ENCODE measurements at regions not wholly inside any gene's neighbourhood (a gene's known extent, or its start where the extent isn't known, plus 50 kb on each side); places are given as distances from the start of the nearest gene placed in this dataset.

DNA sequence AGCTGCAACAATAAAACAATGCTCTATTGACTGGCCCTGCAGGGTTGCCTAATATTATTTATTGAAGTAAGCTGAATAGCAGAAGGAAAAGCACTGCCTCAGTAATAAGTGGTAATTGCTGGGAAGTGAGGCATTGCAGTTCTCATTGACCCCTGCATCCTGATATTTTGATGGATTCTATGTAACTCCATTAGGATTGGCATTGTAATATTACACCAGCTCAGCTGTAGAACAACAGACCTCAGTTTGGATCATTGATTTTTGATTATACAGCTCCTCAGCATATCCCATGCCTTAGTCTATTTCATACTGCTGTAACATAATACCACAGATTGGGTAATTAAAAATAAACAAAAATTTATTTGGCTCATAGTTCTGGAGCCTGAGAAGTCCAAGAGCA lies 650.6 kb upstream of the SALL1 start:
- DNase-seq (ENCODE audit: low read depth, low spot score), result no peak

DNA sequence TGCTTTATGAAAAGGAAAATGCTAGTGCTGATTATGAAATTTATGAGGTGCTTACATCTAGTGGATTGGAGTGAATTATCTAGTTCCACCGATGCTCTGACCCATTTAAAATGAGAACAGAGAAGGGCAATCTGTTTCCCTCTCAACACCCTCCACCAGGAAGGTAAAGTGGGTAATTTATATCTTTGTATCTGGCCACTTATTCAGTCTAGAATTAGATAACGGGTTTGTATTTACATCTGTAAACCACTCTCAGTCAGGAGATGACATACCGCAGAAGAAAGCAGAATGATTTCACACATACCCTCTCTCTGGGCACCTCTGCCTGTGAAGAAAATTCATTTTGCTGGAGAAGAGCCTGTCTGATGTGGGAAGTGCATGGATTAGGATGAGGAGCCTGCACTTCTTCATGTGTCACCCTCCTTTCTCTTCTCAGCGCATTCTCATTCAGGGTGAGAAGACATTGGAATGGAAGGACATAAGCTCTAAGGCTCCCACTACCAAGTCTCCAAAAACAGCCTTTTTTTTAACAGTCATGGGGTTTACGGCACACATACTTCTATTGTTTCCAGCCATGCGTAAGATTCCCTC lies 646.7 kb upstream of the SALL1 start:
- no peak for DNase-seq (ENCODE audit: low read depth, low spot score)

DNA sequence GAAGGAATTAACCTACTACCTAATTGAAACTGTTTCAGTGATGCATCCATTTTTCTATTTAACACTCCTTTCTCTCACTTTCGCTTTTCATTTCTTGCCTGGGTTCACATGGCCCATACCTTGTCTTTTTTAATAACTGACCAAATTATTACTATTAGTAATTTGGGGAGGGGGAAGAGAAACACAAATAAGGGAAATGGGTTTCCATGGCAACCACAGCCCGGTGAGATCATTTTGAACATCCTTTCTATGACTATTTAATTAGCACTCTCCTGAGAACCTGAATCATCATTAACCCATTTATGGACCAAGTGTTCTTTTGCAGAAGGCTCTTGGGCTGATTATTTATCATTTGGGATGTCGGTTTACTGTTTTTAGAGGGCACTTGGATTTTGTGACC lies 628.2 kb upstream of the SALL1 start:
- no peak for DNase-seq (ENCODE audit: low read depth, low spot score)

DNA sequence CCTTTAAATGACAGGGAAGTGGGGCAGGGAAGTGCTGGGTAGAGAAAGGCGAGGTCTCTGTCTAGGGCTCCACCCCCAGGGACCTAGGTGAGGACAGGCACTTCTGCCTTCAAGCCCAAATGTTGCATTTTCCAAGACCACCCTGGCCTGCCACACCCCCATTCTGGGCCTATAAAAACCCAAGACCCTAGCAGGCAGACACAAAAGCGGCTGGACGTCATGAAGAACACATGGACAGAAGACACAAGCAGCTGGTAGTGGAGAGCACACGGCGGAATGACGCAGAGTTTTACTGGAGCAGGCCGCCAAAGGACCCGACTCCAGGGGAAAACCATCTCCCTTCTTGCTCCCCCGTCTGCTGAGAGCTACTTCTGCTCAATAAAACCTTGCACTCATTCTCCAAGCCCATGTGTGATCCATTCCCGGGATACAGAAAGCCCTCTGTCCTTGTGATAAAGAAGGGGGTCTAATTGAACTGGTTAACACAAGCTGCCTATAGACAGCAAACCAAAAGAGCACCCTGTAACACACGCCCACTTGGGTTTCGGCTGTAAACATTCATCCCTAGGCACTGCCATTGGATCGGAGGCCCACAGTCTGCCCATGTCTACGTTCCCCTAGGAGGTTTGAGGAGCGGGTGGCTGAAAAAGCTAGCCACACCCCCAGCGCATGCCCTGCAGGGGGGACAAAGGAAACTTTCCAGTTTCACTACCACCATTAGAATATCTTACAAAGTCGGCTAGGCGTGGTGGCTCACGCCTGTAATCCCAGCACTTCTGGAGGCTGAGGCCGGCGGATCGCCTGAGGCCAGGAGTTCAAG lies 622.2 kb upstream of the SALL1 start:
- no peak for DNase-seq (ENCODE audit: low read depth, low spot score)

DNA sequence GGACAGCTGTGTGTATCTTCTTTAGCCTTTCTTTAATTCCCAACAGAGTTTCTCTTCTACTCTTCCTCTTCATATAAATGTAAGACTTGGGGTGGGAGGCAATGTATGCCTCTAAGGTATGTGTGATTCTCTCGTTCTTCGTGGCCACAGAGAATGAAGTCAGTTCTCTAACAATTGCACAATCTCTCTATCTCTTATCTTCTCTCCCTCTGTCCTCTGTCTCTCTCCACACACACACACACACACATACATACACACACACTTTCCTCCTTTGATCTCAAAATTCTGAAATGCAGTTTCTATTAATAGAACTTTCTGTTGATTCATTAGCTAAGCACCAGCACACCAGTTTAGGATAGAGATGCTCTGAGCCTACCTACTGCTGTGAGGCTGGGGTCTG lies 615.7 kb upstream of the SALL1 start:
- no peak for DNase-seq (ENCODE audit: low read depth, low spot score)

DNA sequence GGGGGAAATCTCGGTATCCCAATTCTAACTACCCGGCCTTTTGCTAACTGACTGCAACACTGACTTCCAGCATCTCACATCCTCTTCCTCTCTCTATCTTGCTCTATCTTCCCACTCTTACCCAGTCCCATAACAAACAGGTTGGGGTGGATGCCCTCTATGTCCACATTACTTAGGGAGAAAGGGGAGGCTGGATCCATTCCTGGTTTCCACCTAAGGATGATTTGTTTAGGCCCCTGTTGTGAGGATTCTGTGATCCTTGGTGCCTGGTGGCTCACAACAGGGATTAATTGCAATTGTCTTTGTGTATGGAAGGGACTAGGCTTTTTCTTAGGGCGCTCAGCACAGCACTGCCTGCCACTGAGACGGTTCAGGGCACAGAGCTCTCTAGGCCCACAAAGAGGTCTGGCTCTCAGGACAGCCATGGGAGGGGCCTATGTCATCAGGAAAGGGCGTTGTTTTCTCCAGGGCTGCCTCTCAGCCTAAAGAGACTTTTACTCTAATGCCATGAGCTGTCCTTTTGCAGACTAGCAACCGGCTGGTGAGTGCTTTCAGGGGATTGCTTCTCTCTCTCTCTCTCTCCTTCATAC lies 612.1 kb upstream of the SALL1 start:
- DNase-seq (ENCODE audit: low read depth, low spot score), result peak; percentile 39

DNA sequence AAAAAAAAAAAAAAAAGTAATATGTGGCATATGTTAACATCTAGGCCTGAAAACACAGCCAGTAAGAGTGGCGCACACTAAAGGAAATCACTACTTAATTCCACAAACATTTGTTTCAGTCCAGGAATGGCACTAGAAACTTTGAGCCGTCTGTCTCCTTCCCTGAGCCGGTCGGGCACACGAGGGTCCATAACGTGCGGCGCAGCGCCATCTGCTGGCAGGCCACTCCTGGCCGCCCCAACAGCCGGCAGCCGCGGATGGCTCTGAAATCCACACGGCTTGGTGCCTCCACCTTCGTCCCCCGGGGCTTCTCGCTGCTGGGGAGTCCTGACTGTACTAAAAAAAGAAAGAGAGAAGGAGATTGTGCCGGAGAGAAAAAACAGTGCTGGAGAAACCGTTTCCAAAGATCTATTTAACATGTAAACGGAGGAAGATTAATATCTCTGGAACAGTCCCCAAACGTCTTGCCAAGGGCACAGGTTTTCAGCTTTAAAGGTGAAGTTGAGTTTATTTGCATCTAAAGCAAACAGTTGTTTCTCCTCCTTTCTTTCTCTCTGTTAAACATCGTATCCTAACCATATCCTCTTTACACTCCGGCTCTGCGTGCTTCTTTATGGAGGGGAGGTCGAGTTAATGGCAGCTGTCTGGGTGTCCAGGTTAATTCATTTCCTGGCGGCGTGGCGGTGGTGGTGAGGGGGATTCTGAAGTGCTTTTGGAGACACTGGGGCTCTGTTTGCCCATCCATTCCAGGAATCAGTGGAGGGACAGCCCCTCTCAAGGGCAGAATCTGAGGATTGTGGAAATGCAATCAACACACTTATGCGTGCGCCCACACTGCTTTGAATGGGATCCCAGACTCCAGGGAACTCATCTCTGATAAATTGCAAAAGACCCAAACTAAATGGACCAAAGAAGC lies 611.3 kb upstream of the SALL1 start:
- peak; percentile 96 for DNase-seq (ENCODE audit: low read depth, low spot score)

DNA sequence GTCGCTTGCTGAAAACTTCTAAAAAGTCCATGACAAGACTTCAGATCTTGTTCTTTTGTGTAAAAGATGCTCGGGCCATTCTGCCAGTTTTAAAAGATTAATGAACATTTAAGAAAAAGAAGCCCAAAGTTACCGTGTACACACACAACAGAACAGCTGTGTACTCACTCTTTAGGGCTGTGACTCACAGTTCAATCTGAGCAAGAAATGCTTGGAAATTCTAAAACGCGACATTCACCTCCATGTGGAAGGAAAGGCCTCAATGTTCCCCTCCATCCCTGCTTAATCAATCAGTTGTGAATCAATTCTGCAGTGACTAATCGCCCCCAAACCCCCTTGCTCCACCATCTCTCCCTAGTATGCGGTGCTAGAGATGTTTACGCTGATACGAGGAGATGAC lies 609.9 kb upstream of the SALL1 start:
- peak; percentile 41 for DNase-seq (ENCODE audit: low read depth, low spot score)

DNA sequence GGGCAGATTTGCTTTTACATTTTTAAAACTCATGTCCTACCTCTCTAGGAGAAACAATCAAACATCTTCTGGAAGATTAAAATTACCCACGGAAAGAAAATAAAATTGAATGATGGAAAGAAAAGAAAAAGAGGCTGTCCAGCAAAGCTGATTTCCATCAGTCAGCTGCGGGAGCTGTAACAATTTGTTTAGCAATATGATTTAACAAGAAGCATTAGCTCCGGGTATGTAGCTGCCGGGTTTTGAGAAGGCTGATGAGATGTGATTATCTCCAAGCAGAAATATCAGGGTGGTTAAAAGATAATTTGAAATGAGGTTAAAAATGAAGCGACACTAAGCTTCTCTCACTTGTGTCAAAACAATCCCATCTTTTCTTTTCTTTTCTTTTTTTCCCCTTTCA lies 608.9 kb upstream of the SALL1 start:
- peak; percentile 6 for DNase-seq (ENCODE audit: low read depth, low spot score)

DNA sequence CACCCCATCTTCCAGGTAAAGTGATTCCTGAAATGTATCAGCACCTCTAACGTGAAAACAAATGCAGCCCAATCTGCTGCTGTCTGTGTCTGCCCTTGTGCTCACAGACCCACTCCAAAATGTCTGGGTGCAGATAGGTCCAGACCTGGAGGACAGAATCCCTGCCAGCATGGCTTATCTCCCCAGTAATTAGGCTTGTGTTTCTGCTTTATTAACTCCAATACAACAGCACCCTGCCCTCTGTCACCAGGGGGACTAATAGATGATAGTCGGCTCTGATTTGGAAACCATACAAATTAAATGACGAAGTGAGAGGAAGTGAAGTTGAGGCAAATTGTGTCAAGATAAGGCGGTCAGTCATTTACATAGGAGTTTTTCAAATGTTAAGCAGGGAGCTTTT lies 608.3 kb upstream of the SALL1 start:
- DNase-seq (ENCODE audit: low read depth, low spot score), result peak; percentile 3

DNA sequence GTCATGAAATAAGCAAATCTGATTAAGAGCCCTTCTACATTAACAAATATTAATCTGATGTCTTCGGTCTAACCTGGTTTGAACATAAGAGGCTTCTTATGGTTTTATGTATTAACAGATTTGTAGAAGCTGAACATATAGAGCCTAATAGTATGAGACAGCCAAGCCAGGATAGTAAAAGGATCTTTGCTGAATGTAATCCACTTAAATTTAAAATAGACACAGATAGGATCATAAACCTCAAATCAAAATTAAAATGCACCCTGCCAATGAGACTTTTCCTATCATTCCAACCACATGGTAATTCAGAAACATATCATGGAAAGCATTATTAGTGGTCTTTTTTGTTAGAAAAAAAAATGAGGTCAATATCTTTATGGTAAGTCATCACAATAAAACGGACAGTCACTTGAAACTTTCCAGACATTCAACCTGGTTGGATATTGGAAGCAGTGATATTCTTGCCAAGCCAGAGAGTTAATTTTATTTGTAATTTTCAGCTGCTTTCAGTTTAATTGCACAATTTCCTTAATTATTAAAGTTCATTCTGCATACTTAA lies 606.9 kb upstream of the SALL1 start:
- DNase-seq (ENCODE audit: low read depth, low spot score), result no peak

DNA sequence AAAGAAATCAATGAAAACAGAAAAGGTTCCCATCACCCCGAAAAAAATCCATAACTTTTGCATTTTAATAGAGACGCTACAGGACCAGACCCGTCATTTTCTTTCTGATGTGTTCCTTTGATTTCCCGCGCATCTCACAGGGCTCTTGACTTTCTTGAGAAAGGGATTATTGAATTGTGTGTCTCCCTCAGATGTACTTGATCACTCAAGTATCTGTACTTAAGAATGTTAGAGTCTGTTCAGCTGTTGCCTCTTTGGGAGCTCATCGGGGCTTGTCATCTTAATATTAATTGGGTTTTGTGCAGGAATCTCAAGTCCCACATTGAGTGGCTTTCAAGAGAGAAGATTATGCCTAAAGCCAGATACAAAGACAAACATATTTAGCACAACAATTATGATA lies 606.4 kb upstream of the SALL1 start:
- no peak for DNase-seq (ENCODE audit: low read depth, low spot score)

DNA sequence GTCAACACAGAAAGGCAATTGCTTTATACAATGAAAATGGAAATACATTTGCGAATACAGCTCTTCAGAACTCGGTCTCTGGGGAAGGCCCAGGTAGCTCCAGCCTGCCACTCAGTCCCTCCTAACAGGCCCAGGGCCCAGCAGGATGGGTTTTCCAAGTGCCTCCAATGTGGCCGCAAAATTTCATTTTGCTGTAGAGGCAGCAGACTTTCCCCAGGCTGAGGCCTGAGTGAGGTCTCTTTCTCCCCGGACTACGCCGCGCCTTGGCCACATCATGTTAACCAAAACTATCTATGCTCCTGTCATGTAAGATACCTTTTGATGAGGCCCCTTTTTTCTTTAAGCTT lies 606.0 kb upstream of the SALL1 start:
- DNase-seq (ENCODE audit: low read depth, low spot score), result no peak

DNA sequence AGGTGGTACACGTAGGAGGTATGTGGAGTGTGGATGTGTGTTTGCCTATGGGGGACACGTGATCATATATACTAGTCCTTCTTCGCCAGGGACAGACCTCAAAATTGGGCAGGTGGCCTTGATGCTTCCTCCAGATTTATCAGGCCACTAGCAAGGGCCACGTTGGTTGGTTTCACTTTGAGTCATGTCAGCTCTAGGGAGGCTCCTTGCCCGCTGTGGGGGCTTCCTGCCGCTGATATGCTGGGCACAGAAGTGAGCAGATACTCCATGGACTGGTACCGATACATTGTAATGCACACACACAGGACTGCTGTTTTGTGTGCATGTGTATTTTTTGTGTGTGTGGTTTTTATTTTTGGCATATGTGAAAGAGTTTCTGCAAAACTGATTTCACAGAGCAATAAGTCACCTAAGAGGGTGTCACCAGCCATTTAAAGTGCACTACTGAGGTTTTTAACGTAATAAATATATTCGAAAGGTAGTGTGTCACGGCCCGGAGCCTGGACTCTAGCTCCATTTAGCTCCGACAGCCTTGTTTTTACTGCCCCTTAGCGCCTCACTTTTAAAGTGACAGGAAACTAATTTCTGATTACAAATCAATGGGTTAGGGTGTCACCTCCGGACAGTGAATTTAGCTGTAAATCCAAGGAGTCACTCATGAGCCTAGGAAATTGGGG lies 605.5 kb upstream of the SALL1 start:
- peak; percentile 20 for DNase-seq (ENCODE audit: low read depth, low spot score)

DNA sequence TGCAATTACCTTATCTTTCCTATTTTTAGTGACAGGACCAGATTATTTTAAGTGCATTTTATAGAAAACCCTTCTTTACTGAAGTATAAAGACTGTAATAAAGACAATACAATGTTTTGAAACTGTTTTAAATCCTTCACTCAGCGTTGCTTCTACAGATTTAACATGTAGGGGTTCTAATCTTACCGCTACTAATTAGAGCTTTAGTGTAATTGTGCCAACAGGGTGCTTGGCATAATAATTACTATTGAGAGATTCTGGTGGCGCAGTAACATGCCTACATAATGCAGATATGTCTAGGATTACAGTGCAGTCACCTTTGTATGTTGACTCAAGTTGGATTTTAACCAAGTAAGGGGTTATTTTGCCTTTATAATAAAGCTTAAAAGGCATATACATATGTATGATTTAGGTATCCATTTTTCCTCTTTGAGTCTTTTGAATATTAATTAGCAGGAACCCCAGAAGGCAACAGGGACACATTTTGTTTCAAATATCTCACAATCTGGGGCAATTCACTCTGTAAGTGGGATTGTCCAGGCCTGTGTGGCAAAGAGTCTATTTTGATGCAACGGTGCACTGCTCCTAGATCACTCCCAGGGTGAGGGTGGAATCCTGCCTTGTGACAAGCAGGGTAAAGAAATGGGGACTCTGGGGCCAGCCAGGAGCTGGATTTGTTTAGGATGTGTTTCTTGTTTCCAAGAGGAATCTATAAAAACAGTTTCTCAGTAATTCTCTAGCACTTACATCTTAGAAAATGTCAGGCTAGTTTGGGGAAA lies 604.7 kb upstream of the SALL1 start:
- DNase-seq (ENCODE audit: low read depth, low spot score), result no peak

DNA sequence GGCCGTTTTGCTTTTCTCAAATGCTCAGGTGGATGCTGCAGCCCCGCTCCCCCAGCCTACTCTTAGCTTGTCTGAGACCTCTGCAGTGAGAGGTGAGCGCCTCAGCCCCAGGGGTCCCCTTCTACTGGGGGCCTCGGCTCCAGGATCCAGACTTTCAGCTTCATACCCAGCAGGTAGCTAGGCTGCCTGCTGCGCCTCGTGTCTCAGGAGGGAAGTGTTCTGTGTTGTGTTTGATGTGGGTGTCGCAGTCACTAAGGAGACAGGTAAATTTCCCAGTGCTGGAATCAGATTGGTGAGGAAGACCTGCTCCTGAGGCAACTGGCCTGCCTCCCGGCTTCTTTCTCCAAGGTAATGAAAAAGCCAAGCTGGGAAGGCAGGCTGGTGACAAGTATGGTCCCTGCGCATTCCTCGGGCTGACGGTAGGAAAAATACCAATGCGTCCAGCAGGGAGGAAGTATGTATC lies 604.0 kb upstream of the SALL1 start:
- DNase-seq (ENCODE audit: low read depth, low spot score), result peak; percentile 20

DNA sequence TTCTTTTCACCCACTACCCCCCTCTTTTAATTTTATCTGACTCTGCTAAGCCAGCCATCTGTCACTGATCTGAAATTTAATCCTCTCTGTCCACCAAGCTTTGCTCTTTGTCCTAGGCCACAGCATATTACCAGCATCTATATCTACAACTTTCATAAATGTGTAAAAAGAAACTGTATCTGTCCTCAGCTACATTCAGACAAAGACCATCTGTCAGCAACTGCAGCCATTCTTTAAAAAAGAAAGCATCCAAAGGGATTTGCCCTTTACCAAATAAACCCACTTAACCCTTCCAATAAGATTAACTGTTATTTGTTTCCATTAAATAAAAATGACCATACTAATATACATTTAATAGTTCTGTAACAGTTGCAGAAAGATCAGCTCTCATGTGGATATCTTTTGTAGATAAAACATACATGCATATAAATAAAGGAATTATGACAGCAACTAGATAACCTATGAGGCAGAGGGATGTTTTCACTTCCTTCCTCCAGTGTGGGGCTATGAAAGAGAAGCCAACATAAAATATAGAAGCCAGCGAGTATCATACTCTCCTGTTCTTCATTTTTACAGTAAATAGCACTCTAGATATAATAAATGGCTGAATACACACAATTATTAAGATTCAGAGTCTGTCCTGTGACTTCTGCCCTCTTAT lies 602.5 kb upstream of the SALL1 start:
- DNase-seq (ENCODE audit: low read depth, low spot score), result no peak

DNA sequence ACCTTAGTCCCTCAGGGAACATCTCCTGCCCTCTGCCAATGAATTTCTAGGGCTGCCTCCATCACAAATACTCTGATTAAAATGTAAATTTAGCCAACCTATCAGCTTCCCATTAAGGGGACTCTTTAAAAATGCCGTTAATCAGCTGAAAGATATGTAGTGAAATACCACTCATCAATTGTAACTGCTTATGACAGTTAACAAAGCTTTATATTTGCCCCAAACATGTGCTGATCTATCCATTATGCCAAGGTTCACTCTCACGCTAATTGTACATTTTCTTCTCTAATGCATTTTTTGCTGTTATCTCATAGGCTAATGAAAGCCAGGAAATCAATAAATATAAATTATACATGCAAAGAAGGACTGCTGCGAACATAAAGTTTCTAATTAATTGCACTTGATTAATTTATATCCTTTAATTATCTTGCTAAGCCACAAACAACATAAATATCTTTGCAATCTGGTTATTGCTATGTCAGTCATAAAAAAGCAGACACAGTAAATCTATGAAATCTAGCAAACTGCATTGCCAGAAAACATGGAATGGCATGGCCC lies 601.4 kb upstream of the SALL1 start:
- no peak for DNase-seq (ENCODE audit: low read depth, low spot score)

DNA sequence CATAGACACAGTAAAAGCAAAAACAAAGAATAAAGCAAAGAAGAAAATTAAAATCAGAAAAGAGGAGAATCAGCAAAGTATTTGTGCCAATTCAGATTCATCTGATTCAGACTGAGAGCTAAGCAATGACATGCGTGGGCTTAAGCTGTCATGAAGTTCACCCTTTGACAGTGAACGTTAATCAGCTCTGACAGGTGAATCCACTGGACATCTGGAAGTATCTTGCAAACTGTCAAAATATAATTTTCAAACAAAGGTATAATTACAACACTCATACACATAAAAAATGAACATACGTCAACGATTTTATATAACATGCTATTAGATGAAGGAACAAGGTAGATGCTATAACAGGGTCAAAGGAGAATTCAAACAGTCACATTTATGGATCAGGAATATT lies 596.3 kb upstream of the SALL1 start:
- no peak for DNase-seq (ENCODE audit: low read depth, low spot score)

DNA sequence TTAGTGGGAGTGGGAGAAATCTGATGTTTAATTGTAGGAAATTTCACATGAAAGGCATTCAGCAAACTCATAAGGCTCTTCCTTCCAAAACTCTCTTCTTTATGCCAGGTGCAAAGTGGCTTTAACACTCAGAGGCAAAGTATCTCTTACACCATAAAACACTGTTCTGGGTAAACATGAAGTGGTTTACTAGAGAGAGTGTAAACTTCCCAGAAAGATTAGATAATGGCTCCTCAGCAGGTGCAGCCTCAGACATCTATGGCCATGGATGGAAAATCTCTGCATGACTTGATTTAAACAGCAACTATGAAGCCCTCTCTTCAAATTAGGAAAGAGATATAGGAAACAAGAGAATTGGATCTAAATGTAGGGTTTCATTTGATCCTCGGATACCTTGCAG lies 583.1 kb upstream of the SALL1 start:
- DNase-seq (ENCODE audit: low read depth, low spot score), result no peak
